HEK293 (cell line): ENCODE measurements at regions not wholly inside any gene's neighbourhood (a gene's known extent, or its start where the extent isn't known, plus 50 kb on each side); places are given as distances from the start of the nearest gene placed in this dataset.

Experiments used
- CTCF ChIA-PET: fragments of 350-600 bp; formaldehyde crosslinking; extraction: SDS; loops from one replicate; lab custom pipeline; 2021; ENCODE audit warnings: antibody characterized with exemption; lab: Yijun Ruan, JAX
- POLR2A ChIA-PET: fragments of 300-600 bp; formaldehyde crosslinking; extraction: SDS; loops from one replicate; lab custom pipeline; 2020; ENCODE audit warnings: antibody characterized with exemption, inconsistent platforms; lab: Yijun Ruan, JAX
- H3K27ac ChIP-seq: fragments of 200-500 bp; sonication (Bioruptor generic); 2 replicates; pipeline ENCODE4 v1.5.1; 2014; ENCODE audit warnings: low read depth, low read length, control low read depth, inconsistent platforms; ENCODE audit errors: extremely low read depth
- H3K36me3 ChIP-seq, 2 experiments: fragments of 200-500 bp in 1 of 2; sonication (Bioruptor generic) in 1 of 2; 1 replicate in 1 of 2; 2 replicates in 1 of 2; pipeline ENCODE4 v1.5.1; 2014 to 2017; ENCODE audit warnings: inconsistent platforms in 2 of 2, low read length in 2 of 2; ENCODE audit not compliant: control insufficient read depth in 2 of 2, insufficient read depth in 1 of 2
- H3K4me1 ChIP-seq: fragments of 200-500 bp; sonication (Bioruptor generic); 2 replicates; pipeline ENCODE4 v1.5.1; 2014; ENCODE audit warnings: mild to moderate bottlenecking, low read length, inconsistent platforms; ENCODE audit not compliant: control insufficient read depth, insufficient read depth
- H3K4me3 ChIP-seq: 2 replicates; pipeline ENCODE4 v1.5.1; 2011; ENCODE audit warnings: low read depth, mild to moderate bottlenecking, control low read depth, low read length, moderate library complexity
- H3K9me3 ChIP-seq: fragments of 200-500 bp; sonication (Bioruptor generic); 2 replicates; pipeline ENCODE4 v1.5.1; 2014; ENCODE audit warnings: low read depth, low read length, inconsistent platforms; ENCODE audit not compliant: control insufficient read depth, insufficient read depth
- HOXC10 ChIP-seq: sonication (generic); formaldehyde crosslinking; IDR thresholded peaks from 2 replicates; pipeline ENCODE4 v1.8.1; 2023; ENCODE audit warnings: mild to moderate bottlenecking, missing genetic modification reagents
- KLF7 ChIP-seq: fragments of 450-650 bp; formaldehyde crosslinking; IDR thresholded peaks from 2 replicates; pipeline ENCODE4 v1.5.1; 2016; ENCODE audit warnings: missing biosample characterization, missing genetic modification characterization, borderline replicate concordance
- KLF8 ChIP-seq: fragments of 450-650 bp; formaldehyde crosslinking; IDR thresholded peaks from 2 replicates; pipeline ENCODE4 v1.5.1; 2016; ENCODE audit warnings: missing biosample characterization, missing genetic modification characterization
- KLF9 ChIP-seq: fragments of 450-650 bp; formaldehyde crosslinking; IDR thresholded peaks from 2 replicates; pipeline ENCODE4 v1.5.1; 2016; ENCODE audit warnings: missing biosample characterization, missing genetic modification characterization, low read depth
- ZBTB20 ChIP-seq: fragments of 450-650 bp; formaldehyde crosslinking; IDR thresholded peaks from 2 replicates; pipeline ENCODE4 v1.5.1; 2016; ENCODE audit warnings: missing biosample characterization, missing genetic modification characterization
- ZNF148 ChIP-seq: fragments of 450-650 bp; formaldehyde crosslinking; IDR thresholded peaks from 2 replicates; pipeline ENCODE4 v1.5.0; 2017; ENCODE audit warnings: missing biosample characterization, missing genetic modification characterization, borderline replicate concordance
- ZNF2 ChIP-seq: fragments of 450-650 bp; formaldehyde crosslinking; IDR thresholded peaks from 2 replicates; pipeline ENCODE4 v1.5.1; 2016; ENCODE audit warnings: missing biosample characterization, missing genetic modification characterization
- ZNF623 ChIP-seq: fragments of 450-650 bp; formaldehyde crosslinking; IDR thresholded peaks from 2 replicates; pipeline ENCODE4 v1.5.1; 2016; ENCODE audit warnings: missing biosample characterization, missing genetic modification characterization
- ZNF747 ChIP-seq: fragments of 450-650 bp; formaldehyde crosslinking; IDR thresholded peaks from 2 replicates; pipeline ENCODE4 v1.5.1; 2016; ENCODE audit warnings: missing biosample characterization, missing genetic modification characterization
- ZNF843 ChIP-seq: fragments of 450-650 bp; formaldehyde crosslinking; IDR thresholded peaks from 2 replicates; pipeline ENCODE4 v1.5.1; 2016; ENCODE audit warnings: missing biosample characterization, missing genetic modification characterization
- ZSCAN30 ChIP-seq: fragments of 450-650 bp; IDR thresholded peaks from 2 replicates; pipeline ENCODE4 v1.5.1; 2018; ENCODE audit warnings: missing biosample characterization, mild to moderate bottlenecking, missing genetic modification characterization, moderate library complexity
- ZSCAN4 ChIP-seq: fragments of 450-650 bp; formaldehyde crosslinking; IDR thresholded peaks from 2 replicates; pipeline ENCODE4 v1.5.1; 2017; ENCODE audit warnings: missing biosample characterization, missing genetic modification characterization
- ZSCAN5A ChIP-seq: fragments of 450-650 bp; formaldehyde crosslinking; IDR thresholded peaks from 2 replicates; pipeline ENCODE4 v1.5.1; 2016; ENCODE audit warnings: missing biosample characterization, missing genetic modification characterization
- TF ChIP-seq, protein P1 (sequence below): fragments of 450-650 bp; formaldehyde crosslinking; IDR thresholded peaks from 2 replicates; pipeline ENCODE4 v1.5.1; 2016; ENCODE audit warnings: missing biosample characterization, missing genetic modification characterization
- TF ChIP-seq, protein P2 (sequence below): fragments of 450-650 bp; formaldehyde crosslinking; IDR thresholded peaks from 2 replicates; pipeline ENCODE4; 2016; ENCODE audit warnings: missing biosample characterization, missing genetic modification characterization
- TF ChIP-seq, protein P3 (sequence below): fragments of 450-650 bp; formaldehyde crosslinking; IDR thresholded peaks from 2 replicates; pipeline ENCODE4 v1.5.1; 2016; ENCODE audit warnings: missing biosample characterization, missing genetic modification characterization
- TF ChIP-seq, protein P4 (sequence below): fragments of 450-650 bp; formaldehyde crosslinking; IDR thresholded peaks from 2 replicates; pipeline ENCODE4 v1.5.1; 2016; ENCODE audit warnings: missing biosample characterization, missing genetic modification characterization, borderline replicate concordance

DNA sequence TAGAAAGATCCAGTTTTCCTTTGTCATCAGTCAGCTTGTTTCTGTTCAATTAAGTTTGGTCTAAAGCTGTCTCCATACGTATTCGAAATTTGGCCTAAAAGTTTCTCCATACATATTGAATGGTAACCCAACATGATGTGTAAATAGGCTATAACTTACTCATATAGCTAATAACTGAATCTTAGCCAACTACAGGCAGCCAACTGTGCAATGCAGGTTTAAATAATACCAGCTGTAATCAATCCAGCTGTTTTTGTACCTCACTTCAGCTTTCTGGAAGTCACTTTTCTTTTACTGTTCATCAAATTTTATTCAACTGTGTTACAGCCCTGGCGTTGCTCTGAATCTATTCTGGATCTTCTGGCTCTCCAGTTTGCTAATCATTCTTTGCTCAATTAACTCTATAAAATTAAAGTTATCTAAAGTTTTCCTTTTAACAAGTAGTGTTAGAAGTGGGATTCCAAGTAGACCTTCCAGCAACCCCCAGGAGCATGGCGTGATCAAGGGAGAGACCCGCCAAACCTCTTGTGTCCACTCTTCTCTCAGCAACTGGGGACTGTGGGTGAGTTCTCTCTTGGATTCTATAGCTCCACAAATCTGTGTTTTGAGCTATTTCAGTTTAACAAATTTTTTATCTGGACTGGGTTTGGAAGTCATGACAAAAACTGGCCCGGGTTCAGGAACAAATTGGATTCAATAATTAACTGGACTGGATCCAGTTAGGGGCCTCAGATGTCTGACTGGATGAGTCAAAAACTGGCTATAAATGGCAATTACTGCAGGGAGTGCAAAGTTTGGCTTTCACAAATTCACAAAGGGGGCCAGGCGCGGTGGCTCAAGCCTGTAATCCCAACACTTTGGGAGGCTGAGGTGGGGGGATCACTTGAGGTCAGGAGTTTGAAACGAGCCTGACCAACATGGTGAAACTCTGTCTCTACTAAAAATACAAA lies 329.7 kb upstream of the ST6GAL2 start (continued):
- TF ChIP-seq, protein P1, sequence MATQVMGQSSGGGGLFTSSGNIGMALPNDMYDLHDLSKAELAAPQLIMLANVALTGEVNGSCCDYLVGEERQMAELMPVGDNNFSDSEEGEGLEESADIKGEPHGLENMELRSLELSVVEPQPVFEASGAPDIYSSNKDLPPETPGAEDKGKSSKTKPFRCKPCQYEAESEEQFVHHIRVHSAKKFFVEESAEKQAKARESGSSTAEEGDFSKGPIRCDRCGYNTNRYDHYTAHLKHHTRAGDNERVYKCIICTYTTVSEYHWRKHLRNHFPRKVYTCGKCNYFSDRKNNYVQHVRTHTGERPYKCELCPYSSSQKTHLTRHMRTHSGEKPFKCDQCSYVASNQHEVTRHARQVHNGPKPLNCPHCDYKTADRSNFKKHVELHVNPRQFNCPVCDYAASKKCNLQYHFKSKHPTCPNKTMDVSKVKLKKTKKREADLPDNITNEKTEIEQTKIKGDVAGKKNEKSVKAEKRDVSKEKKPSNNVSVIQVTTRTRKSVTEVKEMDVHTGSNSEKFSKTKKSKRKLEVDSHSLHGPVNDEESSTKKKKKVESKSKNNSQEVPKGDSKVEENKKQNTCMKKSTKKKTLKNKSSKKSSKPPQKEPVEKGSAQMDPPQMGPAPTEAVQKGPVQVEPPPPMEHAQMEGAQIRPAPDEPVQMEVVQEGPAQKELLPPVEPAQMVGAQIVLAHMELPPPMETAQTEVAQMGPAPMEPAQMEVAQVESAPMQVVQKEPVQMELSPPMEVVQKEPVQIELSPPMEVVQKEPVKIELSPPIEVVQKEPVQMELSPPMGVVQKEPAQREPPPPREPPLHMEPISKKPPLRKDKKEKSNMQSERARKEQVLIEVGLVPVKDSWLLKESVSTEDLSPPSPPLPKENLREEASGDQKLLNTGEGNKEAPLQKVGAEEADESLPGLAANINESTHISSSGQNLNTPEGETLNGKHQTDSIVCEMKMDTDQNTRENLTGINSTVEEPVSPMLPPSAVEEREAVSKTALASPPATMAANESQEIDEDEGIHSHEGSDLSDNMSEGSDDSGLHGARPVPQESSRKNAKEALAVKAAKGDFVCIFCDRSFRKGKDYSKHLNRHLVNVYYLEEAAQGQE: no peak
- TF ChIP-seq, protein P2, sequence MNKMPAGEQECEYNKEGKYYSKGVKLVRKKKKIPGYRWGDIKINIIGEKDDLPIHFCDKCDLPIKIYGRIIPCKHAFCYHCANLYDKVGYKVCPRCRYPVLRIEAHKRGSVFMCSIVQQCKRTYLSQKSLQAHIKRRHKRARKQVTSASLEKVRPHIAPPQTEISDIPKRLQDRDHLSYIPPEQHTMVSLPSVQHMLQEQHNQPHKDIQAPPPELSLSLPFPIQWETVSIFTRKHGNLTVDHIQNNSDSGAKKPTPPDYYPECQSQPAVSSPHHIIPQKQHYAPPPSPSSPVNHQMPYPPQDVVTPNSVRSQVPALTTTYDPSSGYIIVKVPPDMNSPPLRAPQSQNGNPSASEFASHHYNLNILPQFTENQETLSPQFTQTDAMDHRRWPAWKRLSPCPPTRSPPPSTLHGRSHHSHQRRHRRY (tag by site-specific recombination): no peak
- TF ChIP-seq ZNF623 (no peak), ZSCAN30 (tag by site-specific recombination) (no peak), ZNF843 (tag by site-specific recombination) (no peak), KLF7 (no peak), HOXC10 (no peak)
- TF ChIP-seq, protein P3, sequence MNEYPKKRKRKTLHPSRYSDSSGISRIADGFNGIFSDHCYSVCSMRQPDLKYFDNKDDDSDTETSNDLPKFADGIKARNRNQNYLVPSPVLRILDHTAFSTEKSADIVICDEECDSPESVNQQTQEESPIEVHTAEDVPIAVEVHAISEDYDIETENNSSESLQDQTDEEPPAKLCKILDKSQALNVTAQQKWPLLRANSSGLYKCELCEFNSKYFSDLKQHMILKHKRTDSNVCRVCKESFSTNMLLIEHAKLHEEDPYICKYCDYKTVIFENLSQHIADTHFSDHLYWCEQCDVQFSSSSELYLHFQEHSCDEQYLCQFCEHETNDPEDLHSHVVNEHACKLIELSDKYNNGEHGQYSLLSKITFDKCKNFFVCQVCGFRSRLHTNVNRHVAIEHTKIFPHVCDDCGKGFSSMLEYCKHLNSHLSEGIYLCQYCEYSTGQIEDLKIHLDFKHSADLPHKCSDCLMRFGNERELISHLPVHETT (tag by site-specific recombination): no peak

DNA sequence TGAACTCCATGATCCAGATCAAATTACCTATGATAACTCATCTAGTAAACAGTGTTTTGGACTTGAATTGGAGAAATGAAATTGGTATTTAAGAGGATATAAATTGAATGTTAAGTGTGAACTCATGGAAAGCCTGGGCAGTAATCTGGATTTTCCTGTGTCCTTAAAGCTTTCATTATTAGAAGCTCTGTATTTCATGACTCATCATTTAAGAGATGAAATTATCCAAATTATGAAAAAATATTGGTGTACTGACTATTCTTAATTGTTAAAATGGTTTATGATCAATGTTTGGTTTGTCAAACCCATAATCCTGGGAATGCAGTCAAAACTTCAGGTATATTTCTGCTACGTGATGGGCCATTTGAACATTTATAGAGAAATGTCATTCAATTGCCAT lies 332.2 kb upstream of the ST6GAL2 start:
- CTCF ChIA-PET: no interaction called here
- TF ChIP-seq ZNF747 (tag by site-specific recombination): no peak
- TF ChIP-seq KLF8 (tag by site-specific recombination): no peak
- TF ChIP-seq ZSCAN4 (tag by site-specific recombination): no peak
- TF ChIP-seq KLF9 (tag by site-specific recombination): no peak
- TF ChIP-seq, protein P4, sequence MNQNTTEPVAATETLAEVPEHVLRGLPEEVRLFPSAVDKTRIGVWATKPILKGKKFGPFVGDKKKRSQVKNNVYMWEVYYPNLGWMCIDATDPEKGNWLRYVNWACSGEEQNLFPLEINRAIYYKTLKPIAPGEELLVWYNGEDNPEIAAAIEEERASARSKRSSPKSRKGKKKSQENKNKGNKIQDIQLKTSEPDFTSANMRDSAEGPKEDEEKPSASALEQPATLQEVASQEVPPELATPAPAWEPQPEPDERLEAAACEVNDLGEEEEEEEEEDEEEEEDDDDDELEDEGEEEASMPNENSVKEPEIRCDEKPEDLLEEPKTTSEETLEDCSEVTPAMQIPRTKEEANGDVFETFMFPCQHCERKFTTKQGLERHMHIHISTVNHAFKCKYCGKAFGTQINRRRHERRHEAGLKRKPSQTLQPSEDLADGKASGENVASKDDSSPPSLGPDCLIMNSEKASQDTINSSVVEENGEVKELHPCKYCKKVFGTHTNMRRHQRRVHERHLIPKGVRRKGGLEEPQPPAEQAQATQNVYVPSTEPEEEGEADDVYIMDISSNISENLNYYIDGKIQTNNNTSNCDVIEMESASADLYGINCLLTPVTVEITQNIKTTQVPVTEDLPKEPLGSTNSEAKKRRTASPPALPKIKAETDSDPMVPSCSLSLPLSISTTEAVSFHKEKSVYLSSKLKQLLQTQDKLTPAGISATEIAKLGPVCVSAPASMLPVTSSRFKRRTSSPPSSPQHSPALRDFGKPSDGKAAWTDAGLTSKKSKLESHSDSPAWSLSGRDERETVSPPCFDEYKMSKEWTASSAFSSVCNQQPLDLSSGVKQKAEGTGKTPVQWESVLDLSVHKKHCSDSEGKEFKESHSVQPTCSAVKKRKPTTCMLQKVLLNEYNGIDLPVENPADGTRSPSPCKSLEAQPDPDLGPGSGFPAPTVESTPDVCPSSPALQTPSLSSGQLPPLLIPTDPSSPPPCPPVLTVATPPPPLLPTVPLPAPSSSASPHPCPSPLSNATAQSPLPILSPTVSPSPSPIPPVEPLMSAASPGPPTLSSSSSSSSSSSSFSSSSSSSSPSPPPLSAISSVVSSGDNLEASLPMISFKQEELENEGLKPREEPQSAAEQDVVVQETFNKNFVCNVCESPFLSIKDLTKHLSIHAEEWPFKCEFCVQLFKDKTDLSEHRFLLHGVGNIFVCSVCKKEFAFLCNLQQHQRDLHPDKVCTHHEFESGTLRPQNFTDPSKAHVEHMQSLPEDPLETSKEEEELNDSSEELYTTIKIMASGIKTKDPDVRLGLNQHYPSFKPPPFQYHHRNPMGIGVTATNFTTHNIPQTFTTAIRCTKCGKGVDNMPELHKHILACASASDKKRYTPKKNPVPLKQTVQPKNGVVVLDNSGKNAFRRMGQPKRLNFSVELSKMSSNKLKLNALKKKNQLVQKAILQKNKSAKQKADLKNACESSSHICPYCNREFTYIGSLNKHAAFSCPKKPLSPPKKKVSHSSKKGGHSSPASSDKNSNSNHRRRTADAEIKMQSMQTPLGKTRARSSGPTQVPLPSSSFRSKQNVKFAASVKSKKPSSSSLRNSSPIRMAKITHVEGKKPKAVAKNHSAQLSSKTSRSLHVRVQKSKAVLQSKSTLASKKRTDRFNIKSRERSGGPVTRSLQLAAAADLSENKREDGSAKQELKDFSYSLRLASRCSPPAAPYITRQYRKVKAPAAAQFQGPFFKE: no peak
- TF ChIP-seq ZBTB20: no peak
- no peak for TF ChIP-seq ZSCAN5A (tag by site-specific recombination)
- no peak for TF ChIP-seq ZNF148 (tag by site-specific recombination)
- no peak for TF ChIP-seq ZNF2 (tag by site-specific recombination)
- no peaks in the 10 kb centered on the region for H3K9me3 ChIP-seq
- no peaks in the 10 kb centered on the region for H3K36me3 ChIP-seq
- no peak overlapping the region for H3K27ac ChIP-seq
- H3K4me1 ChIP-seq: no peaks in the 10 kb centered on the region
- H3K4me3 ChIP-seq: no peak overlapping the region
- POLR2A ChIA-PET: no interaction called here
